Mammary epithelial cell (primary cell): ENCODE measurements at regions not wholly inside any gene's neighbourhood (a gene's known extent, or its start where the extent isn't known, plus 50 kb on each side); places are given as distances from the start of the nearest gene placed in this dataset.

Source experiments
- EZH2 ChIP-seq: IDR thresholded peaks from 2 replicates; pipeline ENCODE4 v1.6.1; 2012; ENCODE audit warnings: low read length, inconsistent platforms, borderline replicate concordance
- TF ChIP-seq, protein P1 (sequence below), 2 donors: IDR thresholded peaks in 1 of 2; conservative IDR thresholded peaks in 1 of 2; 2 replicates each; pipeline ENCODE4 v1.5.1; 2011 to 2012; ENCODE audit warnings: inconsistent platforms in 2 of 2, low read length in 2 of 2, mild to moderate bottlenecking in 2 of 2, control low read depth in 1 of 2, low read depth in 1 of 2; ENCODE audit not compliant: insufficient read depth in 1 of 2; ENCODE audit errors: extremely low read depth in 1 of 2

- TF ChIP-seq, protein P1, sequence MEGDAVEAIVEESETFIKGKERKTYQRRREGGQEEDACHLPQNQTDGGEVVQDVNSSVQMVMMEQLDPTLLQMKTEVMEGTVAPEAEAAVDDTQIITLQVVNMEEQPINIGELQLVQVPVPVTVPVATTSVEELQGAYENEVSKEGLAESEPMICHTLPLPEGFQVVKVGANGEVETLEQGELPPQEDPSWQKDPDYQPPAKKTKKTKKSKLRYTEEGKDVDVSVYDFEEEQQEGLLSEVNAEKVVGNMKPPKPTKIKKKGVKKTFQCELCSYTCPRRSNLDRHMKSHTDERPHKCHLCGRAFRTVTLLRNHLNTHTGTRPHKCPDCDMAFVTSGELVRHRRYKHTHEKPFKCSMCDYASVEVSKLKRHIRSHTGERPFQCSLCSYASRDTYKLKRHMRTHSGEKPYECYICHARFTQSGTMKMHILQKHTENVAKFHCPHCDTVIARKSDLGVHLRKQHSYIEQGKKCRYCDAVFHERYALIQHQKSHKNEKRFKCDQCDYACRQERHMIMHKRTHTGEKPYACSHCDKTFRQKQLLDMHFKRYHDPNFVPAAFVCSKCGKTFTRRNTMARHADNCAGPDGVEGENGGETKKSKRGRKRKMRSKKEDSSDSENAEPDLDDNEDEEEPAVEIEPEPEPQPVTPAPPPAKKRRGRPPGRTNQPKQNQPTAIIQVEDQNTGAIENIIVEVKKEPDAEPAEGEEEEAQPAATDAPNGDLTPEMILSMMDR (conservative IDR thresholded peaks at IDR 0.05 in 1 of 2, IDR thresholded peaks at IDR 0.05 in 1 of 2; ENCODE audit: extremely low read depth in 1 of 2, insufficient read depth in 1 of 2, low read depth in 1 of 2, low read length in 2 of 2): no peak
- no peak for TF ChIP-seq EZH2
Observed at GRCh38 chr1:25064465-25065240, 134.6 kb upstream of the RUNX3 start.
